Panc1 (cell line): ENCODE measurements at regions not wholly inside any gene's neighbourhood (a gene's known extent, or its start where the extent isn't known, plus 50 kb on each side); places are given as distances from the start of the nearest gene placed in this dataset.

Source experiments
- ATAC-seq: fragments of 200-7000 bp; cut with Tn5 transposase; 2 replicates; pipeline ENCODE4 v1.9.1; 2020; ENCODE audit warnings: mild to moderate bottlenecking, moderate library complexity
- BruUV-seq: library from RNA; stranded (reverse); fragments of 400-500 nt; replicated peaks from 2 replicates; lab custom pipeline; 2021; lab: Mats Ljungman, UMichigan
- CTCF ChIA-PET: fragments of 300-600 bp; sonication (Branson Sonifier 250); formaldehyde crosslinking; loops from one replicate; lab custom pipeline; 2022; ENCODE audit warnings: antibody characterized with exemption; lab: Charles Lee
- POLR2A ChIA-PET: fragments of 300-600 bp; sonication (Branson Sonifier 250); formaldehyde crosslinking; loops from one replicate; lab custom pipeline; 2022; ENCODE audit warnings: antibody characterized with exemption; lab: Charles Lee
- DNase-seq: peaks from one replicate; pipeline ENCODE4 v3.0.0-alpha.2; 2010; ENCODE audit warnings: low read depth, low spot score
- H3K27ac ChIP-seq: 2 replicates; pipeline ENCODE4 v1.5.1; 2011; ENCODE audit warnings: mild to moderate bottlenecking, low read length, inconsistent platforms
- H3K27me3 ChIP-seq: fragments of 200-500 bp; sonication (Bioruptor generic); 2 replicates; pipeline ENCODE4 v1.6.0; 2014; ENCODE audit warnings: low read length, inconsistent platforms; ENCODE audit not compliant: control insufficient read depth, insufficient read depth
- H3K36me3 ChIP-seq: fragments of 200-500 bp; sonication (Bioruptor generic); 2 replicates; pipeline ENCODE4 v1.5.1; 2014; ENCODE audit warnings: inconsistent platforms, mild to moderate bottlenecking, low read length, moderate library complexity; ENCODE audit not compliant: control insufficient read depth, insufficient read depth
- H3K4me1 ChIP-seq: 2 replicates; pipeline ENCODE4 v1.5.1; 2011; ENCODE audit warnings: inconsistent platforms, mild to moderate bottlenecking, low read length, moderate library complexity; ENCODE audit not compliant: control insufficient read depth, insufficient read depth
- H3K4me3 ChIP-seq, 2 experiments: 2 replicates each; pipeline ENCODE4 v1.5.1; 2011 to 2012; ENCODE audit warnings: low read depth in 2 of 2, low read length in 2 of 2, mild to moderate bottlenecking in 2 of 2, inconsistent platforms in 1 of 2, moderate library complexity in 1 of 2
- H3K9me3 ChIP-seq: fragments of 200-500 bp; sonication (Bioruptor generic); 2 replicates; pipeline ENCODE4 v1.5.1; 2014; ENCODE audit warnings: low read depth, mild to moderate bottlenecking, inconsistent platforms, low read length, moderate library complexity; ENCODE audit not compliant: control insufficient read depth, insufficient read depth
- POLR2AphosphoS5 ChIP-seq: IDR thresholded peaks from 2 replicates; pipeline ENCODE4 v1.6.1; 2012; ENCODE audit warnings: mild to moderate bottlenecking, low read depth, low read length, moderate library complexity
- REST ChIP-seq, 2 experiments: IDR thresholded peaks; 2 replicates each; pipeline ENCODE4 v1.6.1; 2011 to 2012; ENCODE audit warnings: low read depth in 2 of 2, control low read depth in 1 of 2, low read length in 1 of 2, mild to moderate bottlenecking in 1 of 2, moderate library complexity in 1 of 2; ENCODE audit not compliant: insufficient read depth in 1 of 2
- SIN3A ChIP-seq: IDR thresholded peaks from 2 replicates; pipeline ENCODE4 v1.6.1; 2012; ENCODE audit warnings: low read depth, mild to moderate bottlenecking, low read length, moderate library complexity, borderline replicate concordance; ENCODE audit not compliant: insufficient read depth
- TCF7L2 ChIP-seq: IDR thresholded peaks from 2 replicates; pipeline ENCODE4 v1.6.1; 2011; ENCODE audit warnings: mild to moderate bottlenecking, low read depth, low read length, inconsistent platforms
- in situ Hi-C: cut with HindIII; loops from 2 replicates; pipeline ENCODE4 v1.10.0; 2016; ENCODE audit warnings: low sequenced_read_pairs, low pct_unique_long_range_greater_than_20kb
- intact Hi-C: fragments of 100-400 bp; cut with micrococcal nuclease; formaldehyde crosslinking; loops from one replicate; pipeline ENCODE4 v1.10.0; 2022; ENCODE audit not compliant: unreplicated experiment
- TF ChIP-seq, protein P1 (sequence below): fragments of 450-650 bp; IDR thresholded peaks from 2 replicates; pipeline ENCODE4 v1.5.1; 2017; ENCODE audit warnings: mild to moderate bottlenecking

DNA sequence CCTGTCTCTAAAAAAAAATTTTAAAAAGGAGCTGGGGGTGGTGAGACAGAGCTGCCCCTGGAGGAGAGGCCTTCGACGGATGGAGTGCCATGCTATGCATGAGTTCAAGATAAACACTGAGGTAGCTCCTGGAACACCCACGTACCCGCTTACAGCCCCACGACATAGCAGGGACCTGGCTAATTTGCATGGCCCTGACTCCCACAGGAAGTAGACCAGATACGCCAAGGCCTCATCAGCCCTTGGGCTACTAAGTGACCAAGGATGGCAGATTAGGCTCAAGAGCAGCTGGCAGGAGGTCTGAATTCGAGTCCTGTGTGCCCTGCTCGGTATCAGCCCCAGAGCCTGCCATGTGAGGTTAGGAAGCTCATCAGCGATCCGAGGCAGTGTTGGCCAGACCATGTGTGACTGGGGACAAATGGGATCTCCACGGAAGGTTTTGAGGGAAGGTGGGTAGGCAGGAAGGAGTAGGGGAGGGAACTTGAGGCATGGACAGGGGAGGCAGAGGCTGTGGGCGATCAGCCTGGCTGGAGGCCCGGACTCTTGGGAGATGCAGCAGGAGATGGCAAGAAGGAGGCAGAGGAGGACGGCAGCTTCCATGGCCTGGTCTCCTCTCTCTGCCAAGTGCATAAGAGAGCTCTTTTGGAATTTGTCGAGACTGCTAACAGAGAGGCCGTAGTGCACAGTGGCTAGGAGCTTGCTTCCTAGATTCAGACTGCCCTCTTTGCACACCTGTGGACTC is 218.3 kb downstream of the GLI2 start:
- Histone ChIP-seq H3K27ac (no peak overlapping the region), H3K9me3 (no peaks in the 10 kb centered on the region), H3K36me3 (no peaks in the 10 kb centered on the region), H3K4me1 (no peaks in the 10 kb centered on the region), H3K27me3 (no peaks in the 10 kb centered on the region), H3K4me3 (no peak overlapping the region)
- ChIA-PET POLR2A (interaction anchor here (0.6 kb wide), 1 partner anchor 1502 kb away, joined by 3 read pairs; no protein-coding TSS in a partner anchor), CTCF (no interaction called here)
- TF ChIP-seq, protein P1, sequence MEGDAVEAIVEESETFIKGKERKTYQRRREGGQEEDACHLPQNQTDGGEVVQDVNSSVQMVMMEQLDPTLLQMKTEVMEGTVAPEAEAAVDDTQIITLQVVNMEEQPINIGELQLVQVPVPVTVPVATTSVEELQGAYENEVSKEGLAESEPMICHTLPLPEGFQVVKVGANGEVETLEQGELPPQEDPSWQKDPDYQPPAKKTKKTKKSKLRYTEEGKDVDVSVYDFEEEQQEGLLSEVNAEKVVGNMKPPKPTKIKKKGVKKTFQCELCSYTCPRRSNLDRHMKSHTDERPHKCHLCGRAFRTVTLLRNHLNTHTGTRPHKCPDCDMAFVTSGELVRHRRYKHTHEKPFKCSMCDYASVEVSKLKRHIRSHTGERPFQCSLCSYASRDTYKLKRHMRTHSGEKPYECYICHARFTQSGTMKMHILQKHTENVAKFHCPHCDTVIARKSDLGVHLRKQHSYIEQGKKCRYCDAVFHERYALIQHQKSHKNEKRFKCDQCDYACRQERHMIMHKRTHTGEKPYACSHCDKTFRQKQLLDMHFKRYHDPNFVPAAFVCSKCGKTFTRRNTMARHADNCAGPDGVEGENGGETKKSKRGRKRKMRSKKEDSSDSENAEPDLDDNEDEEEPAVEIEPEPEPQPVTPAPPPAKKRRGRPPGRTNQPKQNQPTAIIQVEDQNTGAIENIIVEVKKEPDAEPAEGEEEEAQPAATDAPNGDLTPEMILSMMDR = no peak
- TF ChIP-seq POLR2AphosphoS5 = no peak
- no peak for TF ChIP-seq SIN3A
- TF ChIP-seq TCF7L2 = no peak
- TF ChIP-seq REST (IDR thresholded peaks at IDR 0.05; ENCODE audit: insufficient read depth in 1 of 2, low read depth in 2 of 2, low read length in 1 of 2) = no peak
- intact Hi-C loops (no loop called here), in situ Hi-C loops (no loop called here)
- no TSS peak for BruUV-seq
- DNase-seq (no peak), ATAC-seq (no peak)

DNA sequence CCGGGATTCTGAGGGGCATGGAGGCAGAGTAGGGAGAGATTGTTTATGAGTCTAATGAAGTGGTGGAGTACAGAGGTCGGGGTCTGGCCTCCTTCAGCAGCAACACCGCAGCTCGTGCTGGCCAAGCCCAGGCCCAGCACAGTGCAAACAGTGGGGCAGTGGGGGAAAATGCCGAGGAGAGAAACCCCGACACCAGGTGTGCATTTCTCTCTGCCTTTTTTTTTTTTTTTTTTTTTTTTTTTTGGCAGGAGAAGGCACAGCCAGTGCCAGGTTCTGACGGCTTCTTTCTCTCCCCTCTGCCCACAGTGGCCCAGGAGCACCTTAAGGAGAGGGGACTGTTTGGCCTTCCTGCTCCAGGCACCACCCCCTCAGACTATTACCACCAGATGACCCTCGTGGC is 219.3 kb downstream of the GLI2 start:
- no peaks in the 10 kb centered on the region for H3K4me1 ChIP-seq
- CTCF ChIA-PET = no interaction called here

More for the DNA sequence above, 219.3 kb downstream of the GLI2 start:
- Histone ChIP-seq H3K27ac (no peak overlapping the region), H3K36me3 (no peaks in the 10 kb centered on the region), H3K27me3 (no peaks in the 10 kb centered on the region), H3K4me3 (no peak overlapping the region), H3K9me3 (no peaks in the 10 kb centered on the region)
- DNase-seq = no peak
- ATAC-seq = no peak
- intact Hi-C loops (no loop called here), in situ Hi-C loops (no loop called here)
- POLR2A ChIA-PET = no interaction called here
- TF ChIP-seq, protein P1 = no peak
- no peak for TF ChIP-seq REST (IDR thresholded peaks at IDR 0.05; ENCODE audit: insufficient read depth in 1 of 2, low read depth in 2 of 2, low read length in 1 of 2)
- TF ChIP-seq POLR2AphosphoS5 = no peak
- TF ChIP-seq SIN3A = no peak
- TF ChIP-seq TCF7L2 = no peak
- no TSS peak for BruUV-seq
